ENCODE measurements at regions not wholly inside any gene's neighbourhood (a gene's known extent, or its start where the extent isn't known, plus 50 kb on each side); places are given as distances from the start of the nearest gene placed in this dataset.

DNA sequence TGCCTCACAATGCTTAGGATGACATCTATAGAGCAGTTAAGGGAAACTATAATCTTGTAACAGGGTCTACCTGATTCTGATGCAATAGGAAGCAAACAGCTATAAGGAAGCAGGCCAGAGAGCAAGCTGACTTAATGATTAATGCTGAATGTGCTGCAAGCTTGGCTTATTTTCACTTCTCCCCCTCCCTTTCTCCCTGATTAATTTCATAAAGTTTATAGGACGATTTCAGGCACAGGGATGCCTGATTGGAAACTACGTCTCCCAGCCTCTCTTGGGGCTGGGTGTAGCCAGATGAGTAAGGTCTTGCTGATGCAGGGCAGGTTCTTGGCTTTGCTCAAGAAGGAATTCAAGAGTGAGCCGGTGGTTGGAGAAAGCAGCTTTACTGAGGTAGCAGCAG is 82.8 kb upstream of the MRI1 start:
- no peak for TF ChIP-seq ESRRA (CRISPR knock-in tag; IDR thresholded peaks at IDR 0.05; ENCODE audit: borderline replicate concordance)
- TF ChIP-seq ZNF232 (CRISPR knock-in tag; IDR thresholded peaks at IDR 0.05): no peak
- TF ChIP-seq, protein P1, sequence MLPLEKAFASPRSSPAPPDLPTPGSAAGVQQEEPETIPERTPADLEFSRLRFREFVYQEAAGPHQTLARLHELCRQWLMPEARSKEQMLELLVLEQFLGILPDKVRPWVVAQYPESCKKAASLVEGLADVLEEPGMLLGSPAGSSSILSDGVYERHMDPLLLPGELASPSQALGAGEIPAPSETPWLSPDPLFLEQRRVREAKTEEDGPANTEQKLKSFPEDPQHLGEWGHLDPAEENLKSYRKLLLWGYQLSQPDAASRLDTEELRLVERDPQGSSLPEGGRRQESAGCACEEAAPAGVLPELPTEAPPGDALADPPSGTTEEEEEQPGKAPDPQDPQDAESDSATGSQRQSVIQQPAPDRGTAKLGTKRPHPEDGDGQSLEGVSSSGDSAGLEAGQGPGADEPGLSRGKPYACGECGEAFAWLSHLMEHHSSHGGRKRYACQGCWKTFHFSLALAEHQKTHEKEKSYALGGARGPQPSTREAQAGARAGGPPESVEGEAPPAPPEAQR (CRISPR knock-in tag; IDR thresholded peaks at IDR 0.05): no peak
- no peak for TF ChIP-seq ZBTB21 (CRISPR knock-in tag; IDR thresholded peaks at IDR 0.05; ENCODE audit: borderline replicate concordance)
- TF ChIP-seq, protein P2, sequence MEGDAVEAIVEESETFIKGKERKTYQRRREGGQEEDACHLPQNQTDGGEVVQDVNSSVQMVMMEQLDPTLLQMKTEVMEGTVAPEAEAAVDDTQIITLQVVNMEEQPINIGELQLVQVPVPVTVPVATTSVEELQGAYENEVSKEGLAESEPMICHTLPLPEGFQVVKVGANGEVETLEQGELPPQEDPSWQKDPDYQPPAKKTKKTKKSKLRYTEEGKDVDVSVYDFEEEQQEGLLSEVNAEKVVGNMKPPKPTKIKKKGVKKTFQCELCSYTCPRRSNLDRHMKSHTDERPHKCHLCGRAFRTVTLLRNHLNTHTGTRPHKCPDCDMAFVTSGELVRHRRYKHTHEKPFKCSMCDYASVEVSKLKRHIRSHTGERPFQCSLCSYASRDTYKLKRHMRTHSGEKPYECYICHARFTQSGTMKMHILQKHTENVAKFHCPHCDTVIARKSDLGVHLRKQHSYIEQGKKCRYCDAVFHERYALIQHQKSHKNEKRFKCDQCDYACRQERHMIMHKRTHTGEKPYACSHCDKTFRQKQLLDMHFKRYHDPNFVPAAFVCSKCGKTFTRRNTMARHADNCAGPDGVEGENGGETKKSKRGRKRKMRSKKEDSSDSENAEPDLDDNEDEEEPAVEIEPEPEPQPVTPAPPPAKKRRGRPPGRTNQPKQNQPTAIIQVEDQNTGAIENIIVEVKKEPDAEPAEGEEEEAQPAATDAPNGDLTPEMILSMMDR (IDR thresholded peaks at IDR 0.05): no peak
- TF ChIP-seq ZNF671 (CRISPR knock-in tag; IDR thresholded peaks at IDR 0.05): no peak
- TF ChIP-seq, protein P3, sequence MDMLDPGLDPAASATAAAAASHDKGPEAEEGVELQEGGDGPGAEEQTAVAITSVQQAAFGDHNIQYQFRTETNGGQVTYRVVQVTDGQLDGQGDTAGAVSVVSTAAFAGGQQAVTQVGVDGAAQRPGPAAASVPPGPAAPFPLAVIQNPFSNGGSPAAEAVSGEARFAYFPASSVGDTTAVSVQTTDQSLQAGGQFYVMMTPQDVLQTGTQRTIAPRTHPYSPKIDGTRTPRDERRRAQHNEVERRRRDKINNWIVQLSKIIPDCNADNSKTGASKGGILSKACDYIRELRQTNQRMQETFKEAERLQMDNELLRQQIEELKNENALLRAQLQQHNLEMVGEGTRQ (CRISPR knock-in tag; IDR thresholded peaks at IDR 0.05): no peak
- no peak for TF ChIP-seq FOXP1 (CRISPR knock-in tag; IDR thresholded peaks at IDR 0.05; ENCODE audit: borderline replicate concordance)
- TF ChIP-seq, protein P4, sequence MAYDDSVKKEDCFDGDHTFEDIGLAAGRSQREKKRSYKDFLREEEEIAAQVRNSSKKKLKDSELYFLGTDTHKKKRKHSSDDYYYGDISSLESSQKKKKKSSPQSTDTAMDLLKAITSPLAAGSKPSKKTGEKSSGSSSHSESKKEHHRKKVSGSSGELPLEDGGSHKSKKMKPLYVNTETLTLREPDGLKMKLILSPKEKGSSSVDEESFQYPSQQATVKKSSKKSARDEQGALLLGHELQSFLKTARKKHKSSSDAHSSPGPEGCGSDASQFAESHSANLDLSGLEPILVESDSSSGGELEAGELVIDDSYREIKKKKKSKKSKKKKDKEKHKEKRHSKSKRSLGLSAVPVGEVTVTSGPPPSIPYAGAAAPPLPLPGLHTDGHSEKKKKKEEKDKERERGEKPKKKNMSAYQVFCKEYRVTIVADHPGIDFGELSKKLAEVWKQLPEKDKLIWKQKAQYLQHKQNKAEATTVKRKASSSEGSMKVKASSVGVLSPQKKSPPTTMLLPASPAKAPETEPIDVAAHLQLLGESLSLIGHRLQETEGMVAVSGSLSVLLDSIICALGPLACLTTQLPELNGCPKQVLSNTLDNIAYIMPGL (CRISPR knock-in tag; IDR thresholded peaks at IDR 0.05): no peak
- TF ChIP-seq, protein P5, sequence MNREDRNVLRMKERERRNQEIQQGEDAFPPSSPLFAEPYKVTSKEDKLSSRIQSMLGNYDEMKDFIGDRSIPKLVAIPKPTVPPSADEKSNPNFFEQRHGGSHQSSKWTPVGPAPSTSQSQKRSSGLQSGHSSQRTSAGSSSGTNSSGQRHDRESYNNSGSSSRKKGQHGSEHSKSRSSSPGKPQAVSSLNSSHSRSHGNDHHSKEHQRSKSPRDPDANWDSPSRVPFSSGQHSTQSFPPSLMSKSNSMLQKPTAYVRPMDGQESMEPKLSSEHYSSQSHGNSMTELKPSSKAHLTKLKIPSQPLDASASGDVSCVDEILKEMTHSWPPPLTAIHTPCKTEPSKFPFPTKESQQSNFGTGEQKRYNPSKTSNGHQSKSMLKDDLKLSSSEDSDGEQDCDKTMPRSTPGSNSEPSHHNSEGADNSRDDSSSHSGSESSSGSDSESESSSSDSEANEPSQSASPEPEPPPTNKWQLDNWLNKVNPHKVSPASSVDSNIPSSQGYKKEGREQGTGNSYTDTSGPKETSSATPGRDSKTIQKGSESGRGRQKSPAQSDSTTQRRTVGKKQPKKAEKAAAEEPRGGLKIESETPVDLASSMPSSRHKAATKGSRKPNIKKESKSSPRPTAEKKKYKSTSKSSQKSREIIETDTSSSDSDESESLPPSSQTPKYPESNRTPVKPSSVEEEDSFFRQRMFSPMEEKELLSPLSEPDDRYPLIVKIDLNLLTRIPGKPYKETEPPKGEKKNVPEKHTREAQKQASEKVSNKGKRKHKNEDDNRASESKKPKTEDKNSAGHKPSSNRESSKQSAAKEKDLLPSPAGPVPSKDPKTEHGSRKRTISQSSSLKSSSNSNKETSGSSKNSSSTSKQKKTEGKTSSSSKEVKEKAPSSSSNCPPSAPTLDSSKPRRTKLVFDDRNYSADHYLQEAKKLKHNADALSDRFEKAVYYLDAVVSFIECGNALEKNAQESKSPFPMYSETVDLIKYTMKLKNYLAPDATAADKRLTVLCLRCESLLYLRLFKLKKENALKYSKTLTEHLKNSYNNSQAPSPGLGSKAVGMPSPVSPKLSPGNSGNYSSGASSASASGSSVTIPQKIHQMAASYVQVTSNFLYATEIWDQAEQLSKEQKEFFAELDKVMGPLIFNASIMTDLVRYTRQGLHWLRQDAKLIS (CRISPR knock-in tag; IDR thresholded peaks at IDR 0.05; ENCODE audit: borderline replicate concordance): no peak
- no peak for TF ChIP-seq SP1 (CRISPR knock-in tag; conservative IDR thresholded peaks at IDR 0.05)
- TF ChIP-seq ZNF138 (CRISPR knock-in tag; conservative IDR thresholded peaks at IDR 0.05): no peak
- TF ChIP-seq CREB1 (CRISPR knock-in tag; IDR thresholded peaks at IDR 0.05): no peak

Data from WTC11 (cell line).